Heart left ventricle (tissue), 16 donors: ENCODE measurements at regions not wholly inside any gene's neighbourhood (a gene's known extent, or its start where the extent isn't known, plus 50 kb on each side); places are given as distances from the start of the nearest gene placed in this dataset.

Experiments used
- ATAC-seq, 4 donors: fragments of 200-7000 bp; cut with Tn5 transposase; one replicate each; pipeline ENCODE4 v1.9.1; 2020 to 2022; ENCODE audit warnings: moderate library complexity in 4 of 4, mild to moderate bottlenecking in 3 of 4, moderate number of reproducible peaks in 1 of 4
- DNase-seq, 5 donors: peaks; one replicate each; pipeline ENCODE4 v3.0.0-alpha.2; 2020
- H3K27ac ChIP-seq, 12 donors: fragments of 200-600 bp; sonication (generic) in 4 of 12; one replicate each; pipeline versions ENCODE4 v1.5.0 to v1.8.0; 2016 to 2022; ENCODE audit warnings: mild to moderate bottlenecking in 2 of 12
- H3K27me3 ChIP-seq, 9 donors: fragments of 200-600 bp; sonication (generic) in 2 of 9; one replicate each; pipeline versions ENCODE4 v1.5.1 to v1.8.0; 2016 to 2022; ENCODE audit warnings: mild to moderate bottlenecking in 3 of 9
- H3K36me3 ChIP-seq, 9 donors: fragments of 200-600 bp; sonication (generic) in 2 of 9; one replicate each; pipeline versions ENCODE4 v1.5.0 to v1.8.0; 2018 to 2022; ENCODE audit warnings: mild to moderate bottlenecking in 2 of 9
- H3K4me1 ChIP-seq, 12 donors: fragments of 200-600 bp; sonication (generic) in 4 of 12; one replicate each; pipeline versions ENCODE4 v1.5.0 to v1.8.0; 2016 to 2022; ENCODE audit warnings: mild to moderate bottlenecking in 3 of 12
- H3K4me3 ChIP-seq, 12 donors: fragments of 200-600 bp; sonication (generic) in 4 of 12; one replicate each; pipeline versions ENCODE4 v1.5.0 to v1.8.0; 2017 to 2022; ENCODE audit warnings: mild to moderate bottlenecking in 9 of 12, moderate library complexity in 4 of 12
- H3K9me3 ChIP-seq, 12 donors: fragments of 200-600 bp; sonication (generic) in 4 of 12; one replicate each; pipeline versions ENCODE4 v1.5.0 to v1.8.0; 2016 to 2022; ENCODE audit warnings: mild to moderate bottlenecking in 1 of 12
- CTCF ChIP-seq, 12 donors: fragments of 200-600 bp; sonication (generic) in 4 of 12; IDR thresholded peaks; one replicate each; pipeline versions ENCODE4 v1.5.0 to v1.8.0; 2018 to 2022; ENCODE audit warnings: antibody characterized with exemption in 12 of 12, mild to moderate bottlenecking in 5 of 12
- POLR2A ChIP-seq, 2 donors: fragments of 450-650 bp; IDR thresholded peaks; one replicate each; pipeline ENCODE4 v1.6.1; 2017; ENCODE audit warnings: antibody characterized with exemption in 2 of 2, mild to moderate bottlenecking in 2 of 2, moderate library complexity in 2 of 2
- WGBS, 4 donors: extraction: QIAGEN DNeasy Blood & Tissue Kit in 2 of 4; methylation state at CpG; one replicate each; pipeline versions ENCODE4 v1.1.5 to v1.1.7; 2013 to 2018; 5-methylcytosine and 5-hydroxymethylcytosine counted together
- intact Hi-C, 10 donors: fragments of 100-400 bp; cut with DNase I; formaldehyde crosslinking; loops; one replicate each; pipeline versions ENCODE4 v1.11.1 to v1.14.2; 2022
- donor health status: ischemic (EF 13 %, LVEDD 7.1; RV severe dilation, severe dysfunction).
- donor health status: healthy with polysubstance abuse.
- donor health status: DM: no; HTN: yes; CAD: no.
- donor health status: DM: no; HTN: no; CAD: no.
- donor health status: ischemic (EF 25% LVEDD 6.9; RV normal size, moderate dysfunction).
- donor health status: ischemic (EF 25% LVEDD 5.7; RV mildly dilated, moderate dysfunction).
- donor health status: healthy.
- donor health status: DM: yes; HTN: yes; CAD: no.
- donor health status: ischemic (EF 35%, LVEDD 5.7; RV mildly dilated, moderate dysfunction).
- donor health status: nonischemic (EF 11% LVEDD 7.7; RV severe dilation, severe dysfunction).
- donor health status: DM: yes; HTN: yes; CAD: no.
- donor health status: PGD.
- donor health status: ischemic (EF 29% LVEDD 5.4; RV normal size, mild dysfunction).
- donor health status: nonischemic (EF 23%, LVEDD 6.1; RV moderate dilation, normal function).

- H3K4me3 ChIP-seq: no peak overlapping the region
- H3K27ac ChIP-seq: no peak overlapping the region
- peaks cover 0 to 44% (median 11%) of the 10 kb centered on the region in 12 donors for H3K9me3 ChIP-seq
- TF ChIP-seq CTCF (IDR thresholded peaks at IDR 0.05) (no peak), POLR2A (IDR thresholded peaks at IDR 0.05) (no peak)
- no peaks in the 10 kb centered on the region for H3K4me1 ChIP-seq
- no peak for ATAC-seq
- no peaks in the 10 kb centered on the region for H3K27me3 ChIP-seq
- no peaks in the 10 kb centered on the region for H3K36me3 ChIP-seq
- intact Hi-C loops: no loop called here
- DNase-seq: no peak
- WGBS, 4 donors: 84 to 85% (median 84%) methylated on average over 3 of the region's 3 CpGs
Observed at GRCh38 chr3:175969456-175969855, 1110.3 kb downstream of the NAALADL2 start.

GRCh38 chr3:175965036-175965435 is 1105.9 kb downstream of the NAALADL2 start:
- WGBS, 4 donors: 23 to 44% (median 35%) methylated on average over 1 of the region's 1 CpG
- H3K36me3 ChIP-seq: no peaks in the 10 kb centered on the region
- no peak overlapping the region for H3K27ac ChIP-seq
- TF ChIP-seq CTCF (IDR thresholded peaks at IDR 0.05) (no peak), POLR2A (IDR thresholded peaks at IDR 0.05) (no peak)
- no peaks in the 10 kb centered on the region for H3K27me3 ChIP-seq
- DNase-seq: no peak
- H3K4me1 ChIP-seq: no peaks in the 10 kb centered on the region
- intact Hi-C loops: no loop called here
- no peak for ATAC-seq
- peaks cover 0 to 38% (median 8%) of the 10 kb centered on the region in 12 donors for H3K9me3 ChIP-seq
- H3K4me3 ChIP-seq: no peak overlapping the region

GRCh38 chr3:175957427-175957826 is 1098.3 kb downstream of the NAALADL2 start:
- Histone ChIP-seq H3K4me1 (no peaks in the 10 kb centered on the region), H3K27me3 (no peaks in the 10 kb centered on the region), H3K36me3 (no peaks in the 10 kb centered on the region), H3K9me3 (peaks cover 0 to 8% (median 0%) of the 10 kb centered on the region in 12 donors), H3K27ac (no peak overlapping the region), H3K4me3 (no peak overlapping the region)
- DNase-seq (no peak), ATAC-seq (no peak)
- 37 to 51% (median 42%) methylated on average over 1 of the region's 1 CpG for WGBS, 4 donors
- intact Hi-C loops: no loop called here
- TF ChIP-seq POLR2A (IDR thresholded peaks at IDR 0.05) (no peak), CTCF (IDR thresholded peaks at IDR 0.05) (no peak)

- no peak for ATAC-seq
- H3K9me3 ChIP-seq: peaks cover 0 to 8% (median 0%) of the 10 kb centered on the region in 12 donors
- no peaks in the 10 kb centered on the region for H3K27me3 ChIP-seq
- WGBS, 4 donors: 66 to 71% (median 69%) methylated on average over 3 of the region's 3 CpGs
- no peak overlapping the region for H3K4me3 ChIP-seq
- no peaks in the 10 kb centered on the region for H3K4me1 ChIP-seq
- TF ChIP-seq POLR2A (IDR thresholded peaks at IDR 0.05) (no peak), CTCF (IDR thresholded peaks at IDR 0.05) (peak in 5 of 12 donors; percentile 11 to 34 (median 20))
- H3K36me3 ChIP-seq: no peaks in the 10 kb centered on the region
- DNase-seq: no peak
- intact Hi-C loops: no loop called here
- H3K27ac ChIP-seq: no peak overlapping the region
Observed at GRCh38 chr3:175956964-175957363, 1097.8 kb downstream of the NAALADL2 start.
